Inflammatory macrophage treated with lipopolysaccharide for 1 hour (primary cell): ENCODE measurements at regions not wholly inside any gene's neighbourhood (a gene's known extent, or its start where the extent isn't known, plus 50 kb on each side); places are given as distances from the start of the nearest gene placed in this dataset.
"Not testable (repeated sequence)": the region's sequence is repeated elsewhere in the genome, so short reads cannot be mapped to it uniquely, and the experiment has no call there.

Experiments used
- DNase-seq, 2 donors: peaks; one replicate each; pipeline ENCODE4 v3.0.0-alpha.2; 2020 to 2022

DNA sequence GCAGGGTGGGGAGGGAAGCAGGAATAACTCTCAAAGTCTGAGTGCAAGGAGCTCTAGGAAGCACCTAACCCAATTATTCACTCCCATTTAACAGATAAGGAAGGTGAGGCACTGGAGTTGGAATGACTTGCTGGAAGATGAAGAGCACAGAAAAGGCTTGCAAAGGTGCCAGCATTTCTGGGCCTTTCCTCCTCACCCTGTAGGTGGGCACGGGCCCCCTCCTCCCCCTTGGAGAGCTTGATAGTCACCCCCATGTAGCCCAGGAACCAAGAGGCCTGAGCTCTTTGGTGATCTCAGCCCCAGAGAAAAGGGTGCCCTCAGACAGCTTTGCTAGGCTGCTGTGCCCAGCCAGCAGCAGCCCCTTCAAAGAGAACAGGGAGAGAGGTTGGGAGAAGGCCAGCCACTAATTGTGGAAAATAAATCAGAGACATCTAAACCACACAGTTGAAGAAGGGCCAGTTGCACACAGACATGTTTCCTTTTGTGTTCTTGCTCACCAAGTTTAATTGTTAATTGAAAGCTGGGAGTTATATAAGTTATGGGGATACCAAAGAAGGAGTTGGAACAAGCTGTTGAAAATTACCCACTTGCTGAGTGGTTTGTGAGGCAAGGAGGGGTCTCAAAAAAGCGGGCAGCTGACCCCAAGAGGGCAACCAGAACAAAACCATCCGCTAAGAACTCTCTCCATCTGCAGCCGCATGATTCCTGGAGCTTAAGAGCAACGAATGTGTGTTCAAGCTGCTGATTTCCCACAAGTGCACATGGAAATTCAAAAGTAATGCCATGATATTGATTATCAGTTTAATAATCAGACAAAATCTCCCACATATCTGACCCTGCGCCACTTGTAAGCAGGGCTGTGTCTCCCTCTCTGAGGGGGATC is 77.0 kb downstream of the MRPL14 start:
- DNase-seq, result no peak

DNA sequence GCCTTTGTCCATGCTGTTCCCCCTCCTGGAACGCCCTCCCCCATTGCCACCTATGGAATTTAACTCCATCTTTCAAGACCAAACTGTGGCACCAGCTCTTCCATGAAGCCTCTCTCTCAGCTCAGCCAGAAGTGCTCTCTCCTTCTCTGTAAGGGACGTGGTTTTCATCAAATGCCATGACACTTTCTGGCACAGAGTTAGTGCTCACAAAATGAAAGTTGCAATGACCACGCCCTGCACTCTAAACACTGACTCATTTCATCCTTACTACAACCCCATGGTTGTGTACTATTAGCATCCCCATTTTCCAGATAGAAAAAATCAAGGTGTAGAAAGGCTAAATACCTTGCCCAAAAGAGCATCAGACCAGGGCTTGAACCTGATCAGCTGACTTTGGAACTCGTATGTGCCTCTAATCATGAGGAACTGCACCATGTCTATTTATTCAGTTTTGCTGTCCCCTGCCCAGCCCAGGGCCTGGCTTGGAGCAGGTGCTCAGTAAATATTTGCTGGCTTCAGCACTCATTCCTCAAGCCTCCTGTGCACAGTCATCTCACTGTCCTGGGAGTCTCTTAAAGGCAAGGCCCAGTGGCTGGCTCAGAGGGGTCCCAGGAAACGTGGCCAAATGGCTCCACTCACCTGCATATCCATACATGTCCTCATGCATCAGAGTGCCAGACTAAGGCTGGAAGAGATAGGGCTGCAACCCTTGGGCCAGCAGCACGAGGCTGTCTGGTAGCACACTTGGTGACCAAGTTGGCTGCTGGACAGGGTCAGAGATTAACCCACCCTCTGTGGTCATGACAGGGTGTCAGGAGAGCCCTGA is 77.9 kb downstream of the MRPL14 start:
- no peak for DNase-seq

DNA sequence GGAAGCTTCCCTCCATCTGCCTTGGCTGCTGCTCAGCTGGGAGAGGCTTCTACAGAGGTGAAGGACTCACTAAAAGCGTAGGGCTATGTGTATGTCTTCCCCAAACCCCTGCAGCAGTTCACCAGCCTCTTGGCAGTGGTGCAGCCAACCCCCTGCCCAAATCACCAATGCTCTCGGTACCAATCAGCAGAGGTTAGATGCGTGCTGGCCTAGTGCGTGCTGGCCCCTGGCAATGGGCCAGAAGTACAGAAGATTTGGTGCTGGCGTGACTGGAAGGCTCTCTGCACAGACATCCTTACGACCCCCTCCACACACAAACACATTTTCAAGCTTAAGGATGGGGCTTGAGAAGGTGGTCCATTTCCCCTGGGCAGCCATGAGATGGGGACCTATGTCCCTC is 79.0 kb downstream of the MRPL14 start:
- DNase-seq, result no peak

DNA sequence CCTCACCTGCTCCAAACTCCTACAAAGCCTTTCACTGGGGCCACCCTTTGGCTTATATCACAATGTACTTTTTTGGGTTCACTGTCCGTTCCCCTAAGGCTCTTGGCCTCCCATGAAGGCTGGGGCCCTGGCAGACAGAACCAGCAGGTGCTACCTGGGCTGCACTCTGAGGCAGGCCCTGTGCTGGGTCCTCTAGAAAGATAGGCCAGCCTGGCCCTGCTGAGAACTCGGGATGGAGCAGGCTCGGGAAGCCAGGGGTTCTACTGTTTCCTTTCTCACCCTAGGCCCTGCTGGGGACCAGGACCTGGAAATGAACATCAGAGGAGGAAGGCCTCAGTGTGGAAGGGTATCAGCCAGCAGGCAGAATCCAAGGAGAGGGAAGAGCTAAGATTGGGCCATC is 79.5 kb downstream of the MRPL14 start:
- no peak for DNase-seq

DNA sequence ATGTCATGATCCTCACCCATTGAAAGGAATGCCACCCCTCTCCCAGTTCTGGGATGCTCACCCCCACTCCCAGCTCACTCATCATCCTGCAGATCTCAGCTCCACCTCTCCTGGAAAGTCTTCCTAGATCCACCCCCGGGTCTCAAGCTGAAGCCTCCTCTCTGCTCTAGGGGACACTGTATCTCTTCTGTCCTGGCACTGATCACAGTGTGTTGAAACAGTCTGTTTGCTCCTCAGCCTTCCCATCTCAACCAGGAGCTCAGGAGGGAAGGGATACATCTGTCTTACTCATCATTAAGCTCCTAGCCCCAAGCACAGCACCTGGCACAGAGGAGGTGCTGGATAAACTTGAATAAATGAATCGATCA is 80.1 kb downstream of the MRPL14 start:
- no peak for DNase-seq

DNA sequence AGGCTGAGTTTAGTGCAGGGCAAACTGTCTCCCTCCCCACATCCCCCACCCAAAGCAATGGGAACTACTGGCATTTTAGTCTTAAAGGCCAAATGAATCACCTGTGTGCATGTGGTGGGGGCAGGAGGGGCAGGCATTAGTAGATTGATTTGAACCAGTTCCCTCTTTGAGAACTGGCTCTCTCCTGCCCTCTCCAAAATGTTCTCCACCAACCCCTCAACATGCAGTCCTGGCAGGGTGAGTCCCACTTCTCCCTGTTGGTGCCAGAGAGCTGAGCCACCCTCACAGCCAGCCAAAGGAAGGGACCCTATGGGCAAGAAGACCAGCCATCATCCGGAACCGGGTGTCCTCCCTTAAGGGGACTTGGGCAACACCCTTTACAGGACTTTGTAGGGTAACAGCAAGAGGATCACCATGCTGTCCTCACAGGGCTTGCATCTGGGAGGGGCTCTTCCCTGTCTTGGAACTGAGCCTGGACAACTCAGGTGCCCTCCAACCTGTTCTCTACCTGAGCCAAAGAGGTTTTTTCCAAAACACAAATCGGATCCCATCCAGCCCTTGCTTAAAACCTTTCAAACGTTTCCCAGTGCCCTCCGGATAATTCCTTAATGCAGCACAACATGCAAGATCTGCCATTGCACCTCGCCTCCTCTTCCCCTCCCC is 80.6 kb downstream of the MRPL14 start:
- no peak for DNase-seq

DNA sequence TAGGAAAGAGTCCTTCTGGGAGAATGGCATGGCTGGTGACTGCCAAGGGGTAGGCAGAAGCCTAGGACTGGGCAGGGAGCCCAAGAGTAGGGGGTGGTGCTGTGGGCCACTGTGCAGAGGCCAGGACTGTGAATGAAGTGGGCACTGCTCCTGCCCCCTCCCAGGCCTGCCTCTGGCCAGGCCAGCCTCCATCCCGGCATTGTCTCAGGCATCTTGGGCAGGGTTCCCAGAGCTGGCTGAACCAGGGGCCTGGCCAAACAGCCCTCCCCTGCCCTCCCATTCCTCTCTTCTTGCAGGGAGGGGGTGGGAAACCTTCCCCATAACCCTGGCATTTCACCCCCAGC is 81.6 kb downstream of the MRPL14 start:
- DNase-seq, result no peak

DNA sequence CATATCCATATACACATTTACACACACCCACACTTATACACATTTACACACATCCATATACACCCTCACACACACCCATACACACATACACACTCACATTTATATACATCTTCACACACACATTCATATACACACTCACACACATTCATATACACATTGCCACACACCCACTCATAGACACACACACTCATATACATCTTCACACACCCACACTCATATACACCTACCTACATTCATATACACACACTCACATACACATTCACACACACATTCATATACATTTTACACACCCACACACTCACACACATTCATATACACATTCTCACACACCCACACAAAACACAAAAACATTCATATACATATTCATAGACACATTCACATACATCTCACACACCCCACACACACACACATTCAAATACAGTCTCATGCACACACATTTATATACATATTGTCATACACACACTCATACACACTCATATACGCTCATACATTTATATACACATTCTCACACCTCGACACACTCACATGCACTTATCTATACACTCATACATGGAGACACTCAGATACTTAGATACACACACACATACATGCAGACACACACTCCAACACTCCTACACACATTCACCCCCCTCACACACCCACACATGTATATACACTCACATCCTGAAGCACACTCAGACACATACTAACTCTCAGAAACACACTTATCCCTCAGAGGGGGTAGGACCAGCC is 82.1 kb downstream of the MRPL14 start:
- DNase-seq, result no peak

DNA sequence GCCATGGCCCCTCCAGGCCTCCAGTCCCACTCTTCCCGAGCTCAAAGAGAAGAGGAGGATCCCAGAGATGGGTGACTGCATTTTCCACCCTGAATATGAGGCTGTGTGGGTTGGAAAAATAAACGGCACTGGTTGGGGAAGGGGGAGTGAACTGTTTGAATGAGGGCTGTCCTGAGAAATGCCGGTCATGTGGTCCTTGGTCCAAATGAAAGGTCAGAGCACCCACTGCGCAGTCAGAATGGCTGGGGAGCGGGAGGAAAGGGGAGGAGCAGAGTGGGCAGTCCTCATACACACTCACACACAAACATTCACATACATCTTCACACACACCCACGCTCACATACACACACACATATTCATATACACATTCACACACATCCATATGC is 83.1 kb downstream of the MRPL14 start:
- DNase-seq, result no peak

DNA sequence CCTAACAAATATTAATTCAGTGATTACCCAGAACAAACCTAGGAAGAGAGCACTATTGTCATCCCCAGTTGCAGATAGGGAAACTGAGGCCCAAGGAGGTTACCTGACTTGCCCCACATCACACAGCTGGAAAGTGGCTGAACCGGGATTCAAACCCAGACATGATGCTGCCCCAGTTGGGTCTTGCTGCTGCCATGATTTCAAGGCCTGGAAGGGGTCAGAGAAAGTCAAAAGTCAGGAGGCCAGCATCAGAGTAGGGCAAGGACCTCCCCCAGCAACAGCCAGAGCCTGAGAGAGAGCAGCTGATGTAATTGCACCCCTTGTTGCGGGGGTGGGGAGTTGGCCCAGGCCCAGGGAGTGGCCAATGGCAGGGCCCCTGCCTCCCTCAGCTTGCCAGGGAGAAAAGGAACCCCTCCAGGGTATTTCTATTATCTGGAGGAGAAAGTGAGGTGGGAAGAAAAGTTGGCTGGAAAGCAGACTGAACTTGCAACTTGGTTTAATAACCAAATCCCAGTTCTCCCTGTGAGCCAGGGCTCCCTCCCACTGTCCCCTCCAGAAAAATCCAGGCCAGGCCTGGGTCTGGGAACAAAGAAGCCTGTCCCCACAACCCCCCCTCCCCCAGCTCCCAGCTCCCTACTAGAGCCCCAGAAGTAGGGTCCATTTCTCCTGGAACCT is 83.6 kb downstream of the MRPL14 start:
- peak in 1 of 2 donors; percentile 37 for DNase-seq

DNA sequence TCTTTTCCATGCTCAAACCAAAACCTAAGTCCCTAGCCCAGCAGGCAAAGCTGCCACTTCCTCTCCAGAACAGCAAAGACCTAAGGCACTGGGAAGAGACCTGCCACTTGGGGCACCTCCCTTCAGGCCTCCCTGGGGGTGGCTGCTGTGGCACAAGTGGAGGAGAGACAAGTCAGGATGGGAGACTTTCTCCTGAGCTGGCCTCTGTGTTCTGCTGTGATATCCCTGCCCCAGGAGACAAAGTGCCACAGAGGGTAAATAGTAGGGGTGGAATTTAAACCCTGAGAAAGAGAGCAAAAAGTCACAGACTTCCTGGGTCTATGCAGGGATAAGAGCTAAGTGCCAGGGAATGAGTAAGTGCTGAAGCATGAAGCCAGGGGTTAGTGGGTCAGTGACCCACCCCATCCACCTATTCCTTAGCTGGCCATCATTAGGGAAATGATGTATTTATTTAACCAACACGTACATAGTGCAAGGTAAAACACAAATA is 84.2 kb downstream of the MRPL14 start:
- peak; percentile 46 to 47 for DNase-seq

DNA sequence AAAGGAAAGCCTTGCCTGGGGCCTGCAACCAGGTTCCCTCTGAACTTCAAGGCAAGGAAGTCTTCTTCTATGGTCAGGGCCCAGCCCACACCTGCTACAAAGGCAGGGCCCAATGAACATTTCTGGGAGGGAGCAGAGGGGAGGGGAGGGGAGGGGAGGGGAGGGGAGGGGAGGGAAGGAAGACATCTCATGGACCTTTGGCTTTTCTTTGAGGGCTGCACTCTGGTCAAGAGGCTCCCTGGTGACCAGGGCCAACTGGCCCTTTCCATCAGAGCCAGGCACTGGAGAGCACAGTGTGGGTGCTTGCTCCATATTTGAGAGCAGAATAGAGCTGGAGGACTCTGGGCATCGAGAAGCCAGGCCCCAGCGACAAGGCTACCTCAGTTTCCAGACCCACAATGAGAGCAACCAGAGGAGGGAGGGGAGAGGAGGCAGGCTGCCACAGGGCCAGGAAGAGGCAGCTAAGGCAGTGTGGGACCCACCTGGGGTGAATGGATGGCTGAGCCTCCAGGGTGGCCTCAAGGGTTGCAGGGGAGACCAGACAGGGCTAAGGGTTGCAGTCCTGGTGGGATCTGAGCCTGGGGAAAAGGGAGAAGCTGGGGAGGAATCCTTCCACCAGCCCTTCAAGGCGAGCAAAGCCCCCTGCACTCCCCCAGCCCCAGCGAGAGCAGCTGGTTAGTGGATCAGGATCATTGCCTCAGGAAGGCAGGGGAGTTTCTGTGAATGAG is 84.8 kb downstream of the MRPL14 start:
- DNase-seq, result no peak

DNA sequence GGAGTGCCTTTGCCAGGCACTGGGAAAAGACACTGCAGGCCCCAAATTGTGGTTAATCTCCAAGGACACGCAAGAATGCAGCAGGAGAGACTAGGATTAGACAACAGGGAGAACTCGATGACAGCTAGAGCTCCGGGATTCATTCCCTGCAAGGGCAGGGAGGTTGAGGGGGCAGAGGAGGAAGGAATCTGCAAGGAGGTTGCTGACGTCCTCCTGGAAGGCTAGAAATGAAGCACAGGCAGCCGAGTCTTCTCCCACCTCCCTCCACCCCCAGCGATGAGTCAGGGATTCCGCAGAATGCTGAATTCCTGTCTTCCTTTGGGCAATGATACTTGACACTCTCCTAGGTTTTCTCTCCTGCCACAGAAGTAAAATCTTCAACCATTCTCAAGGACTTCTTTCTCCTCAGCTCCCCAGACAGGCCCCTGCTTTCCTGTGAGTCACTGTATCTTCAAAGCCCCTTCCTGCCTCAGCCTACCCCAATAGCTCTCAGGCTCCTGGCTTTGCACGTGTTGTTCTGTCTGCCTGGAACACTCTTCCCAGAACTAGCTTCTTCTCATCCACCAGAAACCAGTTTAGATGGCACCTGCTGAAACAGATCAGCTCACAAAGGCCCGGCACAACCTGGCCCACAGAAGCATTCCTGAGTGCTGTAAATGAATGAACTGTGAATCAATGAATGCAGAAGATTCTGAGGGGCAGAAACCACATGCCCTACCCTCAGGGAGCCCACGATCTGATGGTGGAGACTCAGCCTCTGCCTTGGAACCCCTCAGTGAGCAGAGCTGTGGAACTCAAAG is 85.6 kb downstream of the MRPL14 start:
- peak; percentile 31 to 47 for DNase-seq

DNA sequence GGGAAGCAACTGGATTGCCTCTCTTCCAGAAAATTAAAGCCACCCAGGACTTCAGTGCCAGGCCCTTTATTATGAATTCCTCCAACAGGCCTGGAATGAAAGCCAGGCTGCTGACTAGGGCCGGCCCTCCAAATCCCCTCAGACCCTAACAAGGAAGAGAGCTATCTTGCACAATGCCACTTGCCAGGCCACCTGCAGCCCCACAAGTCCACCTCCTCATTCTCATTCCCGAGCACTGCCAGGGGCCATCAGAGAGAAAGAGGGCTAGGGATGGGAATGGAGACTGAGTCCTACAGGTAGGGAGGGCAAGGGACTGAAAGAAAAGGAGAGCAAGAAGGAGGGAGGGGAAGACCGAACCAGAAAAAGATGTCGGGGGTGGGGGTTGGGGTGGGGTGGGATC is 86.5 kb downstream of the MRPL14 start:
- no peak for DNase-seq

DNA sequence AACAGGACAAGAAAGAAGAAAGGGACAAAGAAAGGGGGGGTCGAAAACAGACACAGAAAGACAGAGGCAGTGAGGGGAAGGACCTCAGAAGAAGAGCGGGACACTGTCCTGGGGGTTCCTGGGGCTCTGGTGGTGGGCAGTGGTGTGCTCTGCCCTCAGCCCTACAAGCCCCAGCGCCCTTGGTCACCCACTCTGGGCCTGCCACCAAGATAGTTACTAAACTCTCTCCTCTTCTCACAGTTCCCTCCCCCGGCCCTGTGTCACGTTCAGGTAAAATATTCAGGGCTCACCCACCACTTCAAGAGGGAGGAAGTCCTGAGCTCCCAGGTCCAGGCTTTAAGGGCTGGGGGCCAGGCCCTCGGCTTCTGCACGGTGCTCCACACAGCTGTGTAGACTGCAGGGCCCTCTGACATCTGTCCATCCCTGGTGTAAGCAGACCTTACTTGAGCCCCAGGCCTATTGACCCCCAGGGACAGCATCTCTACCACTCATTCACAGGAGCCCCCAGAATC is 87.4 kb downstream of the MRPL14 start:
- DNase-seq, result no peak

DNA sequence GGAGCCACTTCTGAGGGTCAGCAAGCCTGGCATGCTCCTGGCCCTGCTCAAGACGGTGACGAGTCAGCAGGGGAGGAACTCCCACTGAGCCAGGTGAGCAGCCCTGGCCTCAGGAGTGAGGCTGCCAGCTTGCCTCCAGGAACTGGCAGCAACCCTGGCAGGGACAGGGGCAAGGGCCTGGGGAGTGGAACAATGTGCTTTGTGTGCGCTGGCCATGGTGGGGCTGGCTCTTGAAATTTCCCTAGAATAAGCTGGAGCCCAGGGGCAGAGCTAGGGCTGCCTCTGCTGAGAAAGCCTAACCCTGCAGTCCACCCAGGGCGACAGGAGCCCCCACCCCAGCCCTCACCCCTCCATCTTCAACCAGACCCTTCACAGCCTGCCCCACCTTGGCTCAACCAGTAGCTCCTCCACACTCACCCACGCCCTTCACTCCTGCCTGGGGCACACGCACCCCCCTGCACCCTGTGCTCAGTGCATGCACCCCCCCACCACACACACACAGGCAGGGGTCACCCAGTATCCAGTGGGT is 88.0 kb downstream of the MRPL14 start:
- DNase-seq, result no peak

DNA sequence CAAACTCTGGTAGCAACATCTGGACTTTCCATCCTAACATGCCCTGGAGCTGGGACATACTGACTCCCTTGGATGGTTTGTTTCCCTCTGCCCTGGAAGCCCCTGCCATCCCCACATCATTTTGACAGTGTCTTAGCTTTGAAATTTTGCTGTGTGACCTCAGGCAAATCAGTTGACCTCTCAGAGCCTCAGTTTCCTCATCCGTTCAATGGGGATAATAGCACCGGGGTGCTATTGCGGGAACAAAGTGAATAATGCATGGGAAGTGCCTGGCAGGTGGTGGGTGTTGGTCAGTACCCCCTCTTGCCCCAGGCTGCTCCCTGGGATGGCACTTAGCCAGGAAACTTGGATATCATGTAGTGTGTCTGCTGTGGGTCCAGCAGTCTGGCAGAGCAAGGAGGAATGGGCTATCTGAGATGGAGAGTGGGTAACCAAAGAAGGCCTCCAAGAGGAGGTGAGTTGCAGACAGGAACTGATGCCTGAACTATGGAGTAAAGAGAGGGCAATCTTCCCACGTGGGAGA is 88.6 kb downstream of the MRPL14 start:
- no peak for DNase-seq

DNA sequence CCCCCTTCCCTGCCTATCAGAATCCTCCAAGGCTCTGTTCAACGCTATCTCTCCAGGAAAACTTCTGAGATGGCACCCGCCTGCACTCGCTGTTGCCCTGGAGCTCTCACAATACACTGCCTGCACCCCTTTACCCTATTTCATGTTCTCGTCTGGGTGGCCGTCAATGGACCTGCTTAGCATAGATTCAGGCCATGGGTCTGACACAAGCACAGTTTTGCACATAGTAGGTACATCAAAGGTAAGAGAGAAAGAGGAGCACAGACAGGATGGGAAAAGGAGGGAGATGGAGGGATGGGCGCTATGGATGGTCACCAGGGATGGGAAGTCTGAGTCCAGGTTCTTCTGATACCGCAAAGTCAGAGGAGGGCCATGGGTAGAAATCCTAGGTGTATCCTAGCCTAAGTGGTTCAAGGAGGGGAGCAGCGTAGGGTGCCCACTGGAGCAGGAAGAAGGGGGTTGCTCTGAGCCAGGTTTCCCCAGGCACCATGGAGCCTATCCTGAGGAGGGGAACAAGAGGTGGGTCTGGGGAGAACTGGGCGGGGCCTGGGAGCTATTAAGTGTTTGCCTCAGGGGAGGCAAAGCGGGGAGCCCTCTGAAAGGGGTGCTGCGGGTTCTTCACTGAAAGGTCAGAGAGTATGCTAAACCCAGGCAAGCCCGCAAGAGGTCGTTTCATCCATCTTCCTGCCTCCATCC is 89.3 kb downstream of the MRPL14 start:
- no peak for DNase-seq

DNA sequence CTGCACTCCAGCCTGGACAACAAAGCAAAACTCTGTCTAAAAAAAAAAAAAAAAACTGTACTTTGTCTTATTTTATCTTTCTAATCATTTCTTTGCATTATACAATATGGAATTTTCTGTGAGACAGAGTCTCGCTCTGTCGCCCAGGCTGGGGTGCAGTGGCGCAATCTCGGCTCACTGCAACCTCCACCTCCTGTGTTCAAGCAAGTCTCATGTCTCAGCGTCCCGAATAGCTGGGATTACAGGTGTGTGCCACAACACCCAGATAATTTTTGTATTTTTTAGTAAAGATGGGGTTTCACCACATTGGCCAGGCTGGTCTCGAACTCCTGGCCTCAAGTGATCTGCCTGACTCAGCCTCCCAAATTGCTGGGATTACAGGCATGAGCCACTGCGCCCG is 90.0 kb downstream of the MRPL14 start:
- DNase-seq, result not testable (repeated sequence)
